Ectodermal cell (in vitro differentiated cells): ENCODE measurements at regions not wholly inside any gene's neighbourhood (a gene's known extent, or its start where the extent isn't known, plus 50 kb on each side); places are given as distances from the start of the nearest gene placed in this dataset.

ENCODE experiments used
- H3K27ac ChIP-seq: 2 replicates; pipeline ENCODE4 v1.7.0; 2013; ENCODE audit warnings: mild to moderate bottlenecking, low read depth, low read length; ENCODE audit not compliant: insufficient read depth, poor library complexity, severe bottlenecking
- H3K27me3 ChIP-seq: 2 replicates; pipeline ENCODE4 v1.7.0; 2013; ENCODE audit warnings: mild to moderate bottlenecking, low read length; ENCODE audit not compliant: insufficient read depth, control insufficient read depth, poor library complexity, severe bottlenecking
- H3K36me3 ChIP-seq: one replicate; pipeline ENCODE4 v1.7.0; 2013; ENCODE audit warnings: low read length; ENCODE audit not compliant: control insufficient read depth, insufficient read depth
- H3K4me1 ChIP-seq: one replicate; pipeline ENCODE4 v1.7.0; 2013; ENCODE audit warnings: low read length; ENCODE audit not compliant: control insufficient read depth, insufficient read depth
- H3K4me3 ChIP-seq: 2 replicates; pipeline ENCODE4 v1.7.0; 2013; ENCODE audit warnings: low read depth, low read length, control low read depth; ENCODE audit not compliant: insufficient read depth
- H3K9me3 ChIP-seq: 2 replicates; pipeline ENCODE4 v1.7.0; 2013; ENCODE audit warnings: mild to moderate bottlenecking, low read length, moderate library complexity; ENCODE audit not compliant: control insufficient read depth
- WGBS, 2 experiments: methylation state at CpG; one replicate each; pipeline ENCODE4 v1.1.7; 2013; ENCODE audit warnings: missing lambda C conversion rate in 2 of 2; 5-methylcytosine and 5-hydroxymethylcytosine counted together

GRCh38 chr9:7907551-7908337 lies 108.2 kb upstream of the DMAC1 start:
- no peaks in the 10 kb centered on the region for H3K36me3 ChIP-seq
- H3K27ac ChIP-seq = no peak overlapping the region
- H3K4me1 ChIP-seq = peaks cover 5% of the 10 kb centered on the region
- H3K9me3 ChIP-seq = no peaks in the 10 kb centered on the region
- WGBS, 2 experiments = 92 to 93% methylated on average over 3 to 5 of the region's 5 CpGs
- no peak overlapping the region for H3K4me3 ChIP-seq
- H3K27me3 ChIP-seq = no peaks in the 10 kb centered on the region

GRCh38 chr9:7906783-7907550 lies 107.4 kb upstream of the DMAC1 start:
- Histone ChIP-seq H3K27me3 (no peaks in the 10 kb centered on the region), H3K27ac (no peak overlapping the region), H3K36me3 (no peaks in the 10 kb centered on the region), H3K4me3 (no peak overlapping the region), H3K9me3 (no peaks in the 10 kb centered on the region), H3K4me1 (peaks cover 5% of the 10 kb centered on the region)
- WGBS, 2 experiments = 96% methylated on average over 1 to 2 of the region's 2 CpGs

GRCh38 chr9:7901621-7902020 lies 102.0 kb upstream of the DMAC1 start:
- no peaks in the 10 kb centered on the region for H3K9me3 ChIP-seq
- WGBS, 2 experiments = 90 to 96% methylated on average over 4 of the region's 4 CpGs
- H3K27me3 ChIP-seq = no peaks in the 10 kb centered on the region
- H3K36me3 ChIP-seq = no peaks in the 10 kb centered on the region
- H3K4me3 ChIP-seq = no peak overlapping the region
- H3K4me1 ChIP-seq = peaks cover 5% of the 10 kb centered on the region
- H3K27ac ChIP-seq = no peak overlapping the region

GRCh38 chr9:7900541-7900940 lies 101.0 kb upstream of the DMAC1 start:
- no peak overlapping the region for H3K27ac ChIP-seq
- peaks cover 5% of the 10 kb centered on the region for H3K4me1 ChIP-seq
- H3K9me3 ChIP-seq = no peaks in the 10 kb centered on the region
- H3K4me3 ChIP-seq = no peak overlapping the region
- no peaks in the 10 kb centered on the region for H3K27me3 ChIP-seq
- 95 to 96% methylated on average over 3 of the region's 3 CpGs for WGBS, 2 experiments
- no peaks in the 10 kb centered on the region for H3K36me3 ChIP-seq

- no peaks in the 10 kb centered on the region for H3K27me3 ChIP-seq
- no peaks in the 10 kb centered on the region for H3K4me1 ChIP-seq
- H3K4me3 ChIP-seq = no peak overlapping the region
- H3K27ac ChIP-seq = no peak overlapping the region
- WGBS, 2 experiments = 64 to 65% methylated on average over 3 of the region's 3 CpGs
- no peaks in the 10 kb centered on the region for H3K9me3 ChIP-seq
- no peaks in the 10 kb centered on the region for H3K36me3 ChIP-seq
These were observed 100.2 kb upstream of the DMAC1 start for GRCh38 chr9:7899753-7900152.

GRCh38 chr9:7894231-7894630 lies 94.7 kb upstream of the DMAC1 start:
- H3K4me1 ChIP-seq = no peaks in the 10 kb centered on the region
- 85 to 99% methylated on average over 4 of the region's 4 CpGs for WGBS, 2 experiments
- H3K27me3 ChIP-seq = no peaks in the 10 kb centered on the region
- H3K36me3 ChIP-seq = no peaks in the 10 kb centered on the region
- no peak overlapping the region for H3K27ac ChIP-seq
- H3K4me3 ChIP-seq = no peak overlapping the region
- no peaks in the 10 kb centered on the region for H3K9me3 ChIP-seq

- Histone ChIP-seq H3K27me3 (no peaks in the 10 kb centered on the region), H3K27ac (no peak overlapping the region), H3K9me3 (no peaks in the 10 kb centered on the region), H3K4me1 (no peaks in the 10 kb centered on the region), H3K36me3 (no peaks in the 10 kb centered on the region), H3K4me3 (no peak overlapping the region)
- 95 to 96% methylated on average over 5 of the region's 5 CpGs for WGBS, 2 experiments
These were observed 93.4 kb upstream of the DMAC1 start for GRCh38 chr9:7892975-7893374.

- H3K9me3 ChIP-seq = no peaks in the 10 kb centered on the region
- no peaks in the 10 kb centered on the region for H3K27me3 ChIP-seq
- no peaks in the 10 kb centered on the region for H3K36me3 ChIP-seq
- H3K27ac ChIP-seq = no peak overlapping the region
- 33 to 36% methylated on average over 6 of the region's 6 CpGs for WGBS, 2 experiments
- no peak overlapping the region for H3K4me3 ChIP-seq
- H3K4me1 ChIP-seq = peaks cover 8% of the 10 kb centered on the region
These were observed 80.1 kb upstream of the DMAC1 start for GRCh38 chr9:7879551-7880245.

GRCh38 chr9:7871977-7872730 lies 72.6 kb upstream of the DMAC1 start:
- no peaks in the 10 kb centered on the region for H3K36me3 ChIP-seq
- WGBS, 2 experiments = 96 to 100% methylated on average over 1 of the region's 2 CpGs
- H3K4me3 ChIP-seq = no peak overlapping the region
- no peaks in the 10 kb centered on the region for H3K9me3 ChIP-seq
- H3K27me3 ChIP-seq = no peaks in the 10 kb centered on the region
- no peaks in the 10 kb centered on the region for H3K4me1 ChIP-seq
- no peak overlapping the region for H3K27ac ChIP-seq
